ENCODE measurements at regions not wholly inside any gene's neighbourhood (a gene's known extent, or its start where the extent isn't known, plus 50 kb on each side); places are given as distances from the start of the nearest gene placed in this dataset.

- H3K27ac ChIP-seq (ENCODE audit: low read length), result no peak overlapping the region
- H3K4me1 ChIP-seq (ENCODE audit: insufficient read depth, low read length), result peaks cover 18% of the 10 kb centered on the region
- no peaks in the 10 kb centered on the region for H3K27me3 ChIP-seq (ENCODE audit: insufficient read depth, low read length, poor library complexity)
- H3K36me3 ChIP-seq (ENCODE audit: insufficient read depth, low read length), result no peaks in the 10 kb centered on the region
- peaks cover 8% of the 10 kb centered on the region for H3K9me3 ChIP-seq (ENCODE audit: insufficient read depth, low read length, severe bottlenecking)
- H4K20me1 ChIP-seq (ENCODE audit: insufficient read depth, low read length), result no peaks in the 10 kb centered on the region
- no peaks in the 10 kb centered on the region for H3K79me2 ChIP-seq (ENCODE audit: insufficient read depth, low read length)
- H2AFZ ChIP-seq (ENCODE audit: low read depth, low read length), result peak overlapping the region; percentile 27; the same call in 1 of the 2 replicates
- TF ChIP-seq CTCF (IDR thresholded peaks at IDR 0.05; ENCODE audit: borderline replicate concordance, extremely low read depth, low read length, poor library complexity, severe bottlenecking), result no peak
- no peak overlapping the region for H3K9ac ChIP-seq (ENCODE audit: low read depth, low read length)
- no peak overlapping the region for H3K4me3 ChIP-seq (ENCODE audit: low read depth in 1 of 2, low read length in 2 of 2)
- H3K4me2 ChIP-seq (ENCODE audit: insufficient read depth, low read length), result no peak overlapping the region
- DNase-seq (no peak), ATAC-seq (ENCODE audit: insufficient read depth, low read depth) (no peak)
Measured at GRCh38 chr13:105333416-105333815, 1202.0 kb downstream of the EFNB2 start.

GRCh38 chr13:105329359-105329758 lies 1206.1 kb downstream of the EFNB2 start:
- DNase-seq (no peak), ATAC-seq (ENCODE audit: insufficient read depth, low read depth) (peak; percentile 69; the same call in 2 of the 3 replicates)
- Histone ChIP-seq H3K79me2 (ENCODE audit: insufficient read depth, low read length) (no peaks in the 10 kb centered on the region), H3K27me3 (ENCODE audit: insufficient read depth, low read length, poor library complexity) (no peaks in the 10 kb centered on the region), H3K4me3 (ENCODE audit: low read depth in 1 of 2, low read length in 2 of 2) (no peak overlapping the region), H3K4me2 (ENCODE audit: insufficient read depth, low read length) (no peak overlapping the region), H3K9ac (ENCODE audit: low read depth, low read length) (no peak overlapping the region), H3K27ac (ENCODE audit: low read length) (no peak overlapping the region; the same call in 1 of the 2 replicates), H3K9me3 (ENCODE audit: insufficient read depth, low read length, severe bottlenecking) (peaks cover 8% of the 10 kb centered on the region), H2AFZ (ENCODE audit: low read depth, low read length) (0 out of 2 replicates have a peak overlapping the region, but pooled peaks have one; percentile 20), H3K4me1 (ENCODE audit: insufficient read depth, low read length) (peaks cover 21% of the 10 kb centered on the region), H4K20me1 (ENCODE audit: insufficient read depth, low read length) (no peaks in the 10 kb centered on the region), H3K36me3 (ENCODE audit: insufficient read depth, low read length) (no peaks in the 10 kb centered on the region)
- no peak for TF ChIP-seq EZH2 (IDR thresholded peaks at IDR 0.05; ENCODE audit: borderline replicate concordance, low read depth, low read length, severe bottlenecking)
- peak; percentile 22 for TF ChIP-seq CTCF (IDR thresholded peaks at IDR 0.05; ENCODE audit: borderline replicate concordance, extremely low read depth, low read length, poor library complexity, severe bottlenecking)

GRCh38 chr13:105328212-105328611 lies 1207.2 kb downstream of the EFNB2 start:
- ATAC-seq (ENCODE audit: insufficient read depth, low read depth), result no peak
- no peaks in the 10 kb centered on the region for H4K20me1 ChIP-seq (ENCODE audit: insufficient read depth, low read length)
- TF ChIP-seq EZH2 (IDR thresholded peaks at IDR 0.05; ENCODE audit: borderline replicate concordance, low read depth, low read length, severe bottlenecking), result no peak
- no peak for DNase-seq
- H3K4me3 ChIP-seq (ENCODE audit: low read depth in 1 of 2, low read length in 2 of 2), result no peak overlapping the region
- no peaks in the 10 kb centered on the region for H3K79me2 ChIP-seq (ENCODE audit: insufficient read depth, low read length)
- H3K4me2 ChIP-seq (ENCODE audit: insufficient read depth, low read length), result no peak overlapping the region
- H3K9ac ChIP-seq (ENCODE audit: low read depth, low read length), result no peak overlapping the region
- H2AFZ ChIP-seq (ENCODE audit: low read depth, low read length), result no peak overlapping the region
- peaks cover 21% of the 10 kb centered on the region for H3K4me1 ChIP-seq (ENCODE audit: insufficient read depth, low read length)
- peaks cover 8% of the 10 kb centered on the region for H3K9me3 ChIP-seq (ENCODE audit: insufficient read depth, low read length, severe bottlenecking)
- H3K36me3 ChIP-seq (ENCODE audit: insufficient read depth, low read length), result no peaks in the 10 kb centered on the region
- no peaks in the 10 kb centered on the region for H3K27me3 ChIP-seq (ENCODE audit: insufficient read depth, low read length, poor library complexity)
- no peak overlapping the region for H3K27ac ChIP-seq (ENCODE audit: low read length)

- no peaks in the 10 kb centered on the region for H3K36me3 ChIP-seq (ENCODE audit: insufficient read depth, low read length)
- no peak for DNase-seq
- H3K9me3 ChIP-seq (ENCODE audit: insufficient read depth, low read length, severe bottlenecking), result peaks cover 8% of the 10 kb centered on the region
- H3K27ac ChIP-seq (ENCODE audit: low read length), result no peak overlapping the region
- peak; percentile 78; the same call in 2 of the 3 replicates for ATAC-seq (ENCODE audit: insufficient read depth, low read depth)
- no peaks in the 10 kb centered on the region for H3K27me3 ChIP-seq (ENCODE audit: insufficient read depth, low read length, poor library complexity)
- H3K9ac ChIP-seq (ENCODE audit: low read depth, low read length), result no peak overlapping the region
- peaks cover 21% of the 10 kb centered on the region for H3K4me1 ChIP-seq (ENCODE audit: insufficient read depth, low read length)
- TF ChIP-seq EZH2 (IDR thresholded peaks at IDR 0.05; ENCODE audit: borderline replicate concordance, low read depth, low read length, severe bottlenecking) (no peak), CTCF (IDR thresholded peaks at IDR 0.05; ENCODE audit: borderline replicate concordance, extremely low read depth, low read length, poor library complexity, severe bottlenecking) (no peak)
- H2AFZ ChIP-seq (ENCODE audit: low read depth, low read length), result no peak overlapping the region
- H3K4me2 ChIP-seq (ENCODE audit: insufficient read depth, low read length), result no peak overlapping the region
- H3K4me3 ChIP-seq (ENCODE audit: low read depth in 1 of 2, low read length in 2 of 2), result no peak overlapping the region
- H4K20me1 ChIP-seq (ENCODE audit: insufficient read depth, low read length), result no peaks in the 10 kb centered on the region
- no peaks in the 10 kb centered on the region for H3K79me2 ChIP-seq (ENCODE audit: insufficient read depth, low read length)
Measured at GRCh38 chr13:105327581-105328126, 1207.8 kb downstream of the EFNB2 start.
